SK-N-SH (cell line): ENCODE measurements at regions not wholly inside any gene's neighbourhood (a gene's known extent, or its start where the extent isn't known, plus 50 kb on each side); places are given as distances from the start of the nearest gene placed in this dataset.

Experiments used
- EP300 ChIP-seq, 2 experiments: IDR thresholded peaks; 2 replicates each; pipeline versions ENCODE4 v1.4.0 to v1.6.1; 2012; ENCODE audit warnings: borderline replicate concordance in 1 of 2, low read depth in 1 of 2, low read length in 1 of 2
- JUND ChIP-seq: IDR thresholded peaks from 2 replicates; pipeline ENCODE4 v1.4.0; 2012
- MEF2A ChIP-seq: IDR thresholded peaks from 2 replicates; pipeline ENCODE4 v1.4.0; 2012; ENCODE audit warnings: low read depth, borderline replicate concordance
- TAF1 ChIP-seq: IDR thresholded peaks from 2 replicates; pipeline ENCODE4 v1.6.1; 2012; ENCODE audit warnings: low read depth, mild to moderate bottlenecking, low read length, moderate library complexity, borderline replicate concordance
- TCF12 ChIP-seq: IDR thresholded peaks from 2 replicates; pipeline ENCODE4 v1.4.0; 2012
- YY1 ChIP-seq: IDR thresholded peaks from 2 replicates; pipeline ENCODE4 v1.4.0; 2012; ENCODE audit warnings: low read depth, mild to moderate bottlenecking
- TF ChIP-seq, protein P1 (sequence below): fragments of 200-600 bp; sonication (generic); IDR thresholded peaks from 2 replicates; pipeline ENCODE4 v1.6.1; 2017; ENCODE audit warnings: antibody characterized with exemption, mild to moderate bottlenecking, moderate library complexity

DNA sequence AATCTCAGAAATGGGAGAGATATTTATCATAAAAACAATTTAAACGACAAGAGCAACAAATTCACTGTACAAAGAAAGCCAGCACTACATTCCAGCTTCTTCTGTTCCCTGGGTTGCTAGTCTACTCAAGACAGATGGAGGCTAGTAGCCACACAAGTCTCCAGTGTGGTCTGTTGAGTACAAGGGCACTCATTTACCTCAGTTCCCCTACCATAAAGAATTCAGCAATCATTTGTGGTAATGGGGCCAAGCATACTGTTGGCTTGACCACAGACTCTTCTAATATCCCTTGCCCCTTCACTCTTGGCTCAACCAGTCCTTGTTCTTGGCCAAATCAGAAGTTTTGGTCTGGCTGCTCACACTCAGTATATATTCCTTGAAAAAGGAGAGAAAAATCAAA is 212.3 kb downstream of the COX18 start:
- TF ChIP-seq EP300 (IDR thresholded peaks at IDR 0.05; ENCODE audit: borderline replicate concordance in 1 of 2, low read depth in 1 of 2, low read length in 1 of 2): no peak
- TF ChIP-seq MEF2A: no peak
- TF ChIP-seq YY1: no peak
- TF ChIP-seq TAF1: no peak
- no peak for TF ChIP-seq TCF12
- TF ChIP-seq, protein P1, sequence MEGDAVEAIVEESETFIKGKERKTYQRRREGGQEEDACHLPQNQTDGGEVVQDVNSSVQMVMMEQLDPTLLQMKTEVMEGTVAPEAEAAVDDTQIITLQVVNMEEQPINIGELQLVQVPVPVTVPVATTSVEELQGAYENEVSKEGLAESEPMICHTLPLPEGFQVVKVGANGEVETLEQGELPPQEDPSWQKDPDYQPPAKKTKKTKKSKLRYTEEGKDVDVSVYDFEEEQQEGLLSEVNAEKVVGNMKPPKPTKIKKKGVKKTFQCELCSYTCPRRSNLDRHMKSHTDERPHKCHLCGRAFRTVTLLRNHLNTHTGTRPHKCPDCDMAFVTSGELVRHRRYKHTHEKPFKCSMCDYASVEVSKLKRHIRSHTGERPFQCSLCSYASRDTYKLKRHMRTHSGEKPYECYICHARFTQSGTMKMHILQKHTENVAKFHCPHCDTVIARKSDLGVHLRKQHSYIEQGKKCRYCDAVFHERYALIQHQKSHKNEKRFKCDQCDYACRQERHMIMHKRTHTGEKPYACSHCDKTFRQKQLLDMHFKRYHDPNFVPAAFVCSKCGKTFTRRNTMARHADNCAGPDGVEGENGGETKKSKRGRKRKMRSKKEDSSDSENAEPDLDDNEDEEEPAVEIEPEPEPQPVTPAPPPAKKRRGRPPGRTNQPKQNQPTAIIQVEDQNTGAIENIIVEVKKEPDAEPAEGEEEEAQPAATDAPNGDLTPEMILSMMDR: no peak
- TF ChIP-seq JUND: no peak
